Lower leg skin (tissue), 4 donors: ENCODE measurements at regions not wholly inside any gene's neighbourhood (a gene's known extent, or its start where the extent isn't known, plus 50 kb on each side); places are given as distances from the start of the nearest gene placed in this dataset.

ENCODE experiments used
- DNase-seq, 2 donors: peaks; one replicate each; pipeline ENCODE4 v3.0.0-alpha.2; 2019; ENCODE audit warnings: low spot score in 2 of 2
- H3K4me3 ChIP-seq: fragments of 200-600 bp; sonication (generic); 2 replicates; pipeline ENCODE4 v1.5.1; 2017; ENCODE audit warnings: mild to moderate bottlenecking, low read depth; ENCODE audit not compliant: poor library complexity, severe bottlenecking
- CTCF ChIP-seq, 3 donors: fragments of 450-650 bp; IDR thresholded peaks; one replicate each; pipeline ENCODE4 v1.5.1; 2016; ENCODE audit warnings: antibody characterized with exemption in 3 of 3, mild to moderate bottlenecking in 3 of 3, moderate library complexity in 2 of 3
- POLR2A ChIP-seq, 2 donors: fragments of 450-650 bp; IDR thresholded peaks; one replicate each; pipeline ENCODE4 v1.6.1; 2016 to 2017; ENCODE audit warnings: antibody characterized with exemption in 2 of 2, mild to moderate bottlenecking in 1 of 2, moderate library complexity in 1 of 2
- WGBS, 2 donors: methylation state at CpG; one replicate each; pipeline ENCODE4 v1.1.5; 2018; 5-methylcytosine and 5-hydroxymethylcytosine counted together
- intact Hi-C: fragments of 100-400 bp; cut with DNase I; formaldehyde crosslinking; loops from one replicate; pipeline ENCODE4 v1.15.0; 2023; ENCODE audit warnings: low total_unique reads

- intact Hi-C loops = no loop called here
- DNase-seq = no peak
- TF ChIP-seq POLR2A (IDR thresholded peaks at IDR 0.05) (no peak), CTCF (IDR thresholded peaks at IDR 0.05) (no peak)
- no peak overlapping the region for H3K4me3 ChIP-seq
- WGBS, 2 donors = 76 to 88% methylated on average over 6 of the region's 6 CpGs
Measured at GRCh38 chr1:193856261-193856660, 669.8 kb upstream of the B3GALT2 start.

GRCh38 chr1:193850745-193851144, 664.3 kb upstream of the B3GALT2 start:
- no peak overlapping the region for H3K4me3 ChIP-seq
- DNase-seq = no peak
- intact Hi-C loops = no loop called here
- 58 to 71% methylated on average over 2 of the region's 2 CpGs for WGBS, 2 donors
- TF ChIP-seq POLR2A (IDR thresholded peaks at IDR 0.05) (no peak), CTCF (IDR thresholded peaks at IDR 0.05) (no peak)

DNA sequence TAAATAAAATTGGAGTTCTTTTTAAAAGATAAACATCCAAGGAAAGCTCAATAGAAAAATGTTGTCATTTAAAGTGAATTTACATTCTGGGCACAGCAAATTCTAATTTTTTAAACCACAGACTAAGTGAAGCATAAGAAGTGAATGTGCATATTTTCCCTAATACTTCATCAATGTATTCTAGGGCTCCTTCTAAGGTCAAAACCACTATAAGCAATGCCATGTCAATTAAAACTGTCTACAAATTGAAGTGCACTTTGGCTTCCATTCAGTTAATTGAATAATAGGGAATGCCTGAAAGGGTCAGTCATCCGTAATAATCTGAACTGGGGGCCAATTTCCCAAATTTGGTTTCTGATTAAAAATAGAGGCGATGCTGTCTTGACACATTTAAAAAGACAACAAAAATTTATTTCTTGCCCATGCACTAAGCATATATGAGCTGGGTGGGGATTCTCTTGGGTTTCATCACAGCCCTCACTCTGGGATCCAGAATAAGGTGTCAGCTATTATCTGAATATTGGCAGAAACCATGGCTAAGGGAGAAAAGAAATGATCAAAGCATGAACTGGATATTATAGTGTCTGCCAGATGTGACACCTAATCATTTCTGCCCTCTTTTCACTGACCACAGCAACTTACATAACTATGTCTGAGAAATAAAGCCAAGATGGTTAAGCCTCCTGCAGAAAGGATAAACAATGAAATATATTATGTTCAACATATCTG, 660.6 kb upstream of the B3GALT2 start:
- DNase-seq = no peak
- no peak overlapping the region for H3K4me3 ChIP-seq
- intact Hi-C loops = loop anchor here (5.0 kb wide), 1 partner anchor 935 kb away; no protein-coding TSS in a partner anchor
- TF ChIP-seq POLR2A (IDR thresholded peaks at IDR 0.05) (no peak), CTCF (IDR thresholded peaks at IDR 0.05) (no peak)
- 74 to 78% methylated on average over 2 of the region's 2 CpGs for WGBS, 2 donors

DNA sequence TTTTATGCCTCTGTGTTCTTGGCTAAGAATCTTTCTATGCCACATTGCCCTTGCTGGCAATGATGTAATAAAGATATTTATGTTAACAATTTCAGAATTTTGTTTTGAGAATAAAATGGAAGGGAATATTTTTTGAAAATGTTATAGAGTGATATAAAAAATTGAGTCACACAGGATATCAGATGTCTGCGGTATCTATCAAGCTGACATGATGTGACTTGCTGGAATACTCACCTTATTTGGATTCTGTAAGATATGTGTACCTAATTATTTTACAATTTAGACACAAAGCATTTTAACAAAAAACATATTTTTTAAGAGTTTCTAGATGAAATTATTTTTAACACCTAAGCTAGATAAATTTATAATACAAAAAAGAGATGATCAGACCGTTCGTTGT, 660.0 kb upstream of the B3GALT2 start:
- intact Hi-C loops = loop anchor here (5.0 kb wide), 1 partner anchor 934 kb away; no protein-coding TSS in a partner anchor
- WGBS, 2 donors = 68 to 82% methylated on average over 3 of the region's 3 CpGs
- H3K4me3 ChIP-seq = no peak overlapping the region
- no peak for TF ChIP-seq CTCF (IDR thresholded peaks at IDR 0.05)
- TF ChIP-seq POLR2A (IDR thresholded peaks at IDR 0.05) = no peak
- DNase-seq = no peak

GRCh38 chr1:193841857-193842256, 655.4 kb upstream of the B3GALT2 start:
- intact Hi-C loops = no loop called here
- no peak overlapping the region for H3K4me3 ChIP-seq
- TF ChIP-seq CTCF (IDR thresholded peaks at IDR 0.05) (no peak), POLR2A (IDR thresholded peaks at IDR 0.05) (no peak)
- 30 to 94% methylated on average over 1 to 2 of the region's 2 CpGs for WGBS, 2 donors
- no peak for DNase-seq

DNA sequence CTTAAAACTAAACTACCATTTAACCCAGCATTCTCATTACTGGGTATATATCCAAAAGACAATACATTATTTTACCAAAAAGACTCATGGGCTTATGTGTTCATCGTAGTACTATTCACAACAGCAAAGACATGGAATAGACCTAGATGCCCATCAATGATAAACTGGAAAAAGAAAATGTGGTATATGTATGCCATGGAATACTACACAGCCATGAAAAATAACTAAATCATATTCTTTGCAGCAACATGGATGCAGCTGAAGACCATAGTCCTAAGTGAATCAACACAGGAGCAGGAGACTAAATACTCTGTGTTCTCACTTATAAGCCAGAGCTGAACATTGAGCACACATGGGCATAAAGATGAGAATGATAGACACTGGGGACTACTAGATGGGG, 645.1 kb upstream of the B3GALT2 start:
- no peak overlapping the region for H3K4me3 ChIP-seq
- intact Hi-C loops = no loop called here
- DNase-seq = no peak
- TF ChIP-seq POLR2A (IDR thresholded peaks at IDR 0.05) = no peak
- TF ChIP-seq CTCF (IDR thresholded peaks at IDR 0.05) = no peak
- 89 to 97% methylated on average over 1 of the region's 1 CpG for WGBS, 2 donors
